ENCODE measurements at regions not wholly inside any gene's neighbourhood (a gene's known extent, or its start where the extent isn't known, plus 50 kb on each side); places are given as distances from the start of the nearest gene placed in this dataset.

DNA sequence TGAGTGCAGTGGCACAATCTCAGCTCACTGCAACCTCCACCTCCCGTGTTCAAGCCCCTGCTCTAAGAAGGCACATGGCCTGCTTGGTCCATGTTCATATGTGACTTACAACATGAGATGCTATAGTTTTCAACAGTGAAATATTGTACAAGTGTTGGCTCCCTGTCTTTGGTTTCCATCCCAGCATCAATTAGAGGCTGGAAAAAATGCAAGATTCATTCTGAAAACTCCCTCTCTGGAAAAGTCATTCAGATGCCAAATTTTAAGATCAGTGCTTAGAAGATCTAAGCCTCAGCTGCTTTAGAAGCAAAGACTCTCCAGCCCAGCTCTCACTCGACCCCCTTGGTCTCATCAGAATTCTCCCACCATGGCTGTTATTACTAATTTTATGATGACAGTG lies 398.9 kb downstream of the KIF16B start:
- TF ChIP-seq, protein P1, sequence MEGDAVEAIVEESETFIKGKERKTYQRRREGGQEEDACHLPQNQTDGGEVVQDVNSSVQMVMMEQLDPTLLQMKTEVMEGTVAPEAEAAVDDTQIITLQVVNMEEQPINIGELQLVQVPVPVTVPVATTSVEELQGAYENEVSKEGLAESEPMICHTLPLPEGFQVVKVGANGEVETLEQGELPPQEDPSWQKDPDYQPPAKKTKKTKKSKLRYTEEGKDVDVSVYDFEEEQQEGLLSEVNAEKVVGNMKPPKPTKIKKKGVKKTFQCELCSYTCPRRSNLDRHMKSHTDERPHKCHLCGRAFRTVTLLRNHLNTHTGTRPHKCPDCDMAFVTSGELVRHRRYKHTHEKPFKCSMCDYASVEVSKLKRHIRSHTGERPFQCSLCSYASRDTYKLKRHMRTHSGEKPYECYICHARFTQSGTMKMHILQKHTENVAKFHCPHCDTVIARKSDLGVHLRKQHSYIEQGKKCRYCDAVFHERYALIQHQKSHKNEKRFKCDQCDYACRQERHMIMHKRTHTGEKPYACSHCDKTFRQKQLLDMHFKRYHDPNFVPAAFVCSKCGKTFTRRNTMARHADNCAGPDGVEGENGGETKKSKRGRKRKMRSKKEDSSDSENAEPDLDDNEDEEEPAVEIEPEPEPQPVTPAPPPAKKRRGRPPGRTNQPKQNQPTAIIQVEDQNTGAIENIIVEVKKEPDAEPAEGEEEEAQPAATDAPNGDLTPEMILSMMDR (IDR thresholded peaks at IDR 0.05) = no peak
- no peaks in the 10 kb centered on the region for H3K4me1 ChIP-seq (ENCODE audit: low read depth)
- no peak overlapping the region for H3K4me3 ChIP-seq
- intact Hi-C loops (cut with DNase I, micrococcal nuclease) = no loop called here
- no peaks in the 10 kb centered on the region for H3K9me3 ChIP-seq
- ATAC-seq (no peak), DNase-seq (no peak)
- no peaks in the 10 kb centered on the region for H3K36me3 ChIP-seq (ENCODE audit: low read depth)

DNA sequence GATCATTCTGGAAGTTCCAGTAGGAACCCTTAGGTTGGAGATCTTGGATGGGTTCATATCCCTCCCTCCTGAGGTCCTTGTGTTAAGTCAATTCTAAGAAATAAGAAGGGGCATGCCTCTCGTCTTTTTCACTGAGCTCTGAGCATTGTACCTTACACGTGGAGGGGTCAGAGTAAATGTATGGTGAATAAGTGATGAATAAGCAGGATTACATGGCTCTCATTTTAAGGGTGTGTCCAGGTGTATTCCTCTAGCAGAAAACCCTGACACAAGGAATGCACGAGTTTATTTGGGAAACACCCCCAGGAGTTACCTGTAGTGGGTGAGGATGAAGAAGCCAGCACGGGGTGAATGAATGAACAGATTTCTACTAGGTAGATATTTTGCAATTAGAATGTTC lies 400.2 kb downstream of the KIF16B start:
- ATAC-seq = no peak
- no peak for DNase-seq
- intact Hi-C loops (cut with DNase I, micrococcal nuclease) = no loop called here
- H3K36me3 ChIP-seq (ENCODE audit: low read depth) = no peaks in the 10 kb centered on the region
- TF ChIP-seq, protein P1 (IDR thresholded peaks at IDR 0.05) = no peak
- no peak overlapping the region for H3K4me3 ChIP-seq
- no peaks in the 10 kb centered on the region for H3K9me3 ChIP-seq
- H3K4me1 ChIP-seq (ENCODE audit: low read depth) = no peaks in the 10 kb centered on the region

DNA sequence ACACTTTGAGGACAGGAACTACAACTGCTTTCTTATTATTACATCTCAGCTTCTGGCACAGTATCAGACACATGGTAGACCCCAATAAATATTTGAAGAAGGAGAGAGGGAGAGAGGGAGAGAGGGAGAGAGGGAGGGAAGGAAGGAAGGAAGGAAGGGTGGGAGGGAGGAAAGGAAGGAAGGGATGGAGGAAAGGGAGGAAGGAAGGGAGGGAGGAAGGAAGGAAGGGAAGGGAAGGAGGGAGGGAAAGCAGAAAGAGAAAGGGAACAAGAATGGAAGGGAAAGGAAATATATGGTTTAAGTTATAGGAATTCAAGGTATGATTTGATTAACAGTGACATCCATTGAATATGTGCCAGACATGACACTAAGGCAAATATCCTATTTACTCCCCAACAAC lies 402.1 kb downstream of the KIF16B start:
- Histone ChIP-seq H3K36me3 (ENCODE audit: low read depth) (no peaks in the 10 kb centered on the region), H3K9me3 (no peaks in the 10 kb centered on the region), H3K4me3 (no peak overlapping the region), H3K4me1 (ENCODE audit: low read depth) (no peaks in the 10 kb centered on the region)
- ATAC-seq = no peak
- DNase-seq = no peak
- intact Hi-C loops (cut with DNase I, micrococcal nuclease) = no loop called here
- TF ChIP-seq, protein P1 (IDR thresholded peaks at IDR 0.05) = no peak

DNA sequence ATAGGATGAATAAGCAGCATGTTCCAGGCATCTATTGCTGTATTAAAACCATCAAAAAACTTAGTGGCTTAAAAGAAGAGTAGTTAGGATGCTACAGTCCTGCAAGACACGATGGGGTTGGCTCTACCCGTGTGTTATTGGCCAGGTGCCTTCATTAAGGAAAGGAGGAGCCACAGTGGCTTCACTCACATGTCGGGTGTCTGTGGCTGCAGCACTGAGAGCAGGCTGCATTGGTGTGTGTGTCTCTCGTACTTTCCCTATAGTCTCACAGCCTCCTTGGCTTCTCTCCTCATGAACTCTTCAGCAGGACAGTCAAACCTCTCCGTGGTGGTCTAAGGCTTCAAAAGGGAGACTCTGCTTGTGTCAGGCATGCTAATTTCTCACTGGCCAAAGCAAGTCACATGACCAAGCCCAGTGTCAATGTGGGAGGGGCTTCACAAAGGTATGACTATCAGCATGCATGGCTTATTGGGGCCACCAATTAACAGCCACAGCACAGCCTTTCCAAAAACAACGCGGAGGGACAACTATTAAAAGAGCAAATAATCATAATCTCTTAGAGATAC lies 402.8 kb downstream of the KIF16B start:
- no peaks in the 10 kb centered on the region for H3K36me3 ChIP-seq (ENCODE audit: low read depth)
- H3K9me3 ChIP-seq = no peaks in the 10 kb centered on the region
- TF ChIP-seq, protein P1 (IDR thresholded peaks at IDR 0.05) = no peak
- ATAC-seq (no peak), DNase-seq (no peak)
- H3K4me3 ChIP-seq = no peak overlapping the region
- no peaks in the 10 kb centered on the region for H3K4me1 ChIP-seq (ENCODE audit: low read depth)
- intact Hi-C loops (cut with DNase I, micrococcal nuclease) = no loop called here

DNA sequence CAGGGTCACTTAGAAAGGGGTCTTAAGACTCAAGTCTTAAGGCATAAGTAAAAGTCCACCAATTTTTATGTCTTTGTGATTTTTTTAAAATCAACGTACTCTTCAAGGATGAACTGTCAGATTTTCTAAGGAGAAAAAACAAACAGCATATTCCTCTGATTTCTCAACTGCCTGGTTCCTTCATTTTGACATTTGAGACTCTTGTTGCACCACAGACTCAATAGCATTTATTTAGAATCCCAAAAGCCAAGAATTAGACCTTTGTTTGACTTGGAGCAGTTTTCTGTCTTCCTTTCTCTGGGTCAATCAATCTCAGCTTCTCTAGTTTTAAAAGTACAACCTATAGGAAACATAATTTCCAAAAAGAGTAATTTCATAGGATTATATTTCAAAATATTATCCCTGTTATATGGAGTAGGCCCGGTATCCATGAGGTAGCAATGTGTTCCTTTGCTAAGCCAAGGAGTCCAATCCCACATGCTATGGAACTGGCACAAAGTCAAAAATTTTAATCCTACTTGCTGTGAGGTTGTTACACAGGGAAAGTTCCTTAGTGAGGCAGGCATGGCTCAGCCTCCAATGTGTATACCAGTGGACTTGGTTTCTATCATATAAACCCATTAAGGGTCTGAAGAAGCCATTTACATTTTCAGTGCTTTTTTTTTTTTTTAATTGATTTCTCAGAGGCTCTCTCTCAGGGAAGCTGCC lies 405.7 kb downstream of the KIF16B start:
- no peak for DNase-seq
- Histone ChIP-seq H3K4me1 (ENCODE audit: low read depth) (no peaks in the 10 kb centered on the region), H3K4me3 (no peak overlapping the region), H3K36me3 (ENCODE audit: low read depth) (no peaks in the 10 kb centered on the region), H3K9me3 (no peaks in the 10 kb centered on the region)
- TF ChIP-seq, protein P1 (IDR thresholded peaks at IDR 0.05) = no peak
- no peak for ATAC-seq
- intact Hi-C loops (cut with DNase I, micrococcal nuclease) = no loop called here

All from mucosa of descending colon (tissue), 3 donors.